Lung (tissue), 11 donors: ENCODE measurements at regions not wholly inside any gene's neighbourhood (a gene's known extent, or its start where the extent isn't known, plus 50 kb on each side); places are given as distances from the start of the nearest gene placed in this dataset.

ENCODE experiments used
- ATAC-seq: fragments of 200-7000 bp; cut with Tn5 transposase; one replicate; pipeline ENCODE4 v1.9.1; 2020; ENCODE audit warnings: moderate number of reproducible peaks; ENCODE audit not compliant: insufficient read depth, low FRiP score
- DNase-seq, 3 donors: peaks; one replicate each; pipeline ENCODE4 v3.0.0-alpha.2; 2013 to 2017
- H3K27ac ChIP-seq, 2 donors: one replicate each; pipeline ENCODE4 v1.5.1; 2013; ENCODE audit warnings: mild to moderate bottlenecking in 2 of 2, moderate library complexity in 2 of 2, control low read depth in 1 of 2, inconsistent platforms in 1 of 2, low read depth in 1 of 2, low read length in 1 of 2
- H3K27me3 ChIP-seq, 3 donors: one replicate each; pipeline ENCODE4 v1.5.1; 2013; ENCODE audit warnings: low read length in 2 of 3; ENCODE audit not compliant: control insufficient read depth in 3 of 3, insufficient read depth in 3 of 3
- H3K36me3 ChIP-seq, 4 donors: one replicate each; pipeline ENCODE4 v1.5.1; 2013; ENCODE audit warnings: low read length in 4 of 4, mild to moderate bottlenecking in 1 of 4, moderate library complexity in 1 of 4; ENCODE audit not compliant: control insufficient read depth in 4 of 4, insufficient read depth in 4 of 4
- H3K4me1 ChIP-seq, 5 donors: one replicate each; pipeline ENCODE4 v1.5.1; 2013; ENCODE audit warnings: low read length in 5 of 5, mild to moderate bottlenecking in 2 of 5, moderate library complexity in 1 of 5; ENCODE audit not compliant: control insufficient read depth in 5 of 5, insufficient read depth in 5 of 5
- H3K4me3 ChIP-seq: one replicate; pipeline ENCODE4 v1.5.1; 2013; ENCODE audit warnings: mild to moderate bottlenecking, control low read depth, moderate library complexity
- H3K9ac ChIP-seq, 2 donors: one replicate each; pipeline ENCODE4 v1.5.1; 2013; ENCODE audit warnings: low read length in 2 of 2, control low read depth in 1 of 2; ENCODE audit not compliant: insufficient read depth in 1 of 2
- H3K9me3 ChIP-seq, 4 donors: one replicate each; pipeline ENCODE4 v1.5.1; 2013; ENCODE audit warnings: low read length in 3 of 4, mild to moderate bottlenecking in 1 of 4, moderate library complexity in 1 of 4; ENCODE audit not compliant: control insufficient read depth in 4 of 4, insufficient read depth in 3 of 4
- WGBS, 2 donors: extraction: QIAGEN DNeasy Blood & Tissue Kit; methylation state at CpG; one replicate each; pipeline ENCODE4 v1.1.7; 2013; 5-methylcytosine and 5-hydroxymethylcytosine counted together
- TF ChIP-seq, protein P1 (sequence below): IDR thresholded peaks from 2 replicates; pipeline ENCODE4 v1.5.1; 2012; ENCODE audit warnings: mild to moderate bottlenecking; ENCODE audit errors: control extremely low read depth, extremely low read depth
- donor health status: control.
- donor health status: control.
- donor health status: Bipolar disorder and iron deficiency.
- donor health status: healthy.
- donor health status: DM: yes; HTN: yes; CAD: no.

DNA sequence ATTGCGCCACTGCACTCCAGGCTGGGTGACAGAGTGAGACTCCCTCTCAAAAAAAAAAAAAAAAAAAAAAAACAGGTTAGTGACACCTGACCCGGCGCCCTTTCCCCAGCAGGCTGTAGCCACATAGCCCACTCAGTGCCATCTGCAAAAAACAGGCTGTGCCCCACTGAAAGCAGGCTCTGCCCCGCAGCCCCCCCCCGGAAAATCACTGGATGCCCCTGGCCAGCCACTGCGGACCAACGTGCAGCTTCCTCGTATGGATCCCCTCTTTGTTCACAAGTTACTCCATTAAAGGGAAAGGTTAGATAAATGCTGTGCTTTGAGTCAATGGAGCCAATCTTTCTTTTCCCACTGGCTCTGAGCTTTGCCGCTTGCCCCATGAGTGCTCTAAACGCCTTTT, 660.3 kb downstream of the TBC1D22A start:
- no peak for DNase-seq
- TF ChIP-seq, protein P1, sequence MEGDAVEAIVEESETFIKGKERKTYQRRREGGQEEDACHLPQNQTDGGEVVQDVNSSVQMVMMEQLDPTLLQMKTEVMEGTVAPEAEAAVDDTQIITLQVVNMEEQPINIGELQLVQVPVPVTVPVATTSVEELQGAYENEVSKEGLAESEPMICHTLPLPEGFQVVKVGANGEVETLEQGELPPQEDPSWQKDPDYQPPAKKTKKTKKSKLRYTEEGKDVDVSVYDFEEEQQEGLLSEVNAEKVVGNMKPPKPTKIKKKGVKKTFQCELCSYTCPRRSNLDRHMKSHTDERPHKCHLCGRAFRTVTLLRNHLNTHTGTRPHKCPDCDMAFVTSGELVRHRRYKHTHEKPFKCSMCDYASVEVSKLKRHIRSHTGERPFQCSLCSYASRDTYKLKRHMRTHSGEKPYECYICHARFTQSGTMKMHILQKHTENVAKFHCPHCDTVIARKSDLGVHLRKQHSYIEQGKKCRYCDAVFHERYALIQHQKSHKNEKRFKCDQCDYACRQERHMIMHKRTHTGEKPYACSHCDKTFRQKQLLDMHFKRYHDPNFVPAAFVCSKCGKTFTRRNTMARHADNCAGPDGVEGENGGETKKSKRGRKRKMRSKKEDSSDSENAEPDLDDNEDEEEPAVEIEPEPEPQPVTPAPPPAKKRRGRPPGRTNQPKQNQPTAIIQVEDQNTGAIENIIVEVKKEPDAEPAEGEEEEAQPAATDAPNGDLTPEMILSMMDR = no peak
- peaks cover 0 to 1% (median 0%) of the 10 kb centered on the region in 4 donors for H3K9me3 ChIP-seq
- no peaks in the 10 kb centered on the region for H3K4me1 ChIP-seq
- H3K4me3 ChIP-seq = no peak overlapping the region
- no peak overlapping the region for H3K9ac ChIP-seq
- ATAC-seq = no peak
- 84 to 94% methylated on average over 10 of the region's 10 CpGs for WGBS, 2 donors
- H3K27me3 ChIP-seq = no peaks in the 10 kb centered on the region
- H3K27ac ChIP-seq = no peak overlapping the region
- H3K36me3 ChIP-seq = no peaks in the 10 kb centered on the region

DNA sequence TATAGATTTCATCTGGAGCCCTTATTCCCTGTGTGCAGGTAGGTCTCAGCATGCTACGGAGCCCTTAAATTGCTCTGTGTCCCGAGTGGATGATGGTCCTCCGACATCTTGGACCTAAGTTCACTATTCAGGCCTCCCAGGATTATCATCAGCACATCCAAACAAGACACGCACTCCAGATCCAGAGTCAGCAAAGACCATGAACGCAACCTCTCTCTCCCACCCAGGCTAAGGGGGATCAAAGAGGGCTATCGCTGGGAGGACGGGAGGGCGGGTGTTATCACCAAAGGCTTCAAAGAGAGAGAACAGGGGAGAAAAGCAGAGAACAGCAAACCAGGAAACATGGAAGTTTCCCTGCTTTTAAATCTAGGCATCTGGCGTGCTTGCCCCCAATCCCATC, 659.4 kb downstream of the TBC1D22A start:
- Histone ChIP-seq H3K27me3 (no peaks in the 10 kb centered on the region), H3K27ac (no peak overlapping the region), H3K4me3 (no peak overlapping the region), H3K4me1 (no peaks in the 10 kb centered on the region), H3K9ac (no peak overlapping the region), H3K9me3 (peaks cover 0 to 5% (median 0%) of the 10 kb centered on the region in 4 donors), H3K36me3 (no peaks in the 10 kb centered on the region)
- TF ChIP-seq, protein P1 = no peak
- ATAC-seq (no peak), DNase-seq (no peak)
- WGBS, 2 donors = 85 to 87% methylated on average over 9 of the region's 9 CpGs

DNA sequence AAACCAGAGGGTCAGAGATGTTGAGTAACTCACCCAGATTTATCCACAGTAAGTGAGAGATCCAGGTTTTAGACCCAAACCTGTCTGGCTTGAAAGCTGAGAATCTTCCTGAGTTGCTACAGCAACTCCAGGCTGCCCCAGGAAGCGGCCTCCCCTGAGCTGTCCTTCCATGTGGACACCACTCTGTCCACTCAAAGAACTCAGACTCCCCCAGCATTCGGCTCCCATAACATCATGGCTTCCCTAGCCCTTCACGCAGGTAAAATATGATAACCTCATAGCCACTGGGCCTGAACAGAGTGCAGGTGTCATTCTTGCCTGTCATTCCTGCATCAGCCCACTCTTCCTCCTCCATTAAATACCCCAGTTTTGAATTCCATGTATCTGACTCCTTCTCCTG, 657.8 kb downstream of the TBC1D22A start:
- TF ChIP-seq, protein P1 = no peak
- DNase-seq = no peak
- Histone ChIP-seq H3K9ac (no peak overlapping the region), H3K27me3 (peaks cover 0 to 3% (median 0%) of the 10 kb centered on the region in 3 donors), H3K27ac (no peak overlapping the region), H3K4me1 (no peaks in the 10 kb centered on the region), H3K4me3 (no peak overlapping the region), H3K9me3 (peaks cover 0 to 5% (median 0%) of the 10 kb centered on the region in 4 donors), H3K36me3 (no peaks in the 10 kb centered on the region)
- WGBS, 2 donors = 74 to 84% methylated on average over 3 of the region's 3 CpGs
- ATAC-seq = no peak

DNA sequence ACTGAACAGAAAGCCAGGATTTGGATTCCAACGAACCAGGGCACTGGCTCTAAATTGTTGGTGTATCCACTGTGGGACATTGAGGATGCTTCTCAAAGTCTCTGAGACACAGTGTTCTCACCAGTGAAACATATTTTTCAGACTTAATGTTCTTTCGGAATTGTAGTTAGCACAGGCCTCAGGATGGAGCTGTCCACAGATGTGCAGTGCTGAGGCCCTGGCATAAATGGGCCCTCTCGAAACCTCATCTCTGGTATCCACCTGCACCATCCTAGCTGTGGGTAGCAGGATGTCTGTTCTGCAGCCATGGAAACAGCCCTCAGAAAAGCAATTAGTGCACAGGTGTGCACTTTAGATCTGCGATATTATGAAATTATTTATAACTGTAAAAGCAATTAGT, 656.8 kb downstream of the TBC1D22A start:
- WGBS, 2 donors = 68 to 80% methylated on average over 4 of the region's 4 CpGs
- H3K4me3 ChIP-seq = no peak overlapping the region
- peaks cover 0 to 5% (median 0%) of the 10 kb centered on the region in 4 donors for H3K9me3 ChIP-seq
- H3K9ac ChIP-seq = no peak overlapping the region
- H3K36me3 ChIP-seq = no peaks in the 10 kb centered on the region
- H3K4me1 ChIP-seq = no peaks in the 10 kb centered on the region
- ATAC-seq (no peak), DNase-seq (peak in 2 of 3 donors; percentile 10 to 34)
- H3K27ac ChIP-seq = no peak overlapping the region
- H3K27me3 ChIP-seq = peaks cover 0 to 3% (median 0%) of the 10 kb centered on the region in 3 donors
- TF ChIP-seq, protein P1 = no peak
